H1 (cell line): ENCODE measurements at regions not wholly inside any gene's neighbourhood (a gene's known extent, or its start where the extent isn't known, plus 50 kb on each side); places are given as distances from the start of the nearest gene placed in this dataset.

ENCODE experiments used
- CTCF ChIA-PET: fragments of 300-600 bp; sonication (Branson Sonifier 250); formaldehyde crosslinking; loops from one replicate; lab custom pipeline; 2021; ENCODE audit not compliant: partially characterized antibody; lab: Charles Lee
- POLR2A ChIA-PET: fragments of 300-600 bp; sonication (Branson Sonifier 250); formaldehyde crosslinking; loops from one replicate; lab custom pipeline; 2021; ENCODE audit warnings: inconsistent platforms; ENCODE audit not compliant: partially characterized antibody; lab: Charles Lee
- DNase-seq, 2 experiments: peaks; one replicate each; pipeline versions ENCODE4 v3.0.0 to v3.0.0-alpha.2; 2010 to 2022; ENCODE audit warnings: low spot score in 2 of 2, low read depth in 1 of 2, mixed read lengths in 1 of 2
- FAIRE-seq: peaks from 2 replicates; lab custom pipeline; 2011; peaks lifted over from hg19 to GRCh38; lab: Jason Lieb, UNC
- H2AFZ ChIP-seq: 2 replicates; pipeline ENCODE4 v1.8.1; 2012; ENCODE audit warnings: low read length, inconsistent platforms
- H2AK5ac ChIP-seq: 2 replicates; pipeline ENCODE4 v1.6.1; 2013; ENCODE audit warnings: low read depth, low read length
- H2BK120ac ChIP-seq: replicated peaks from 2 replicates; pipeline ENCODE3; 2013; ENCODE audit warnings: low read depth, low read length, inconsistent platforms
- H2BK12ac ChIP-seq: 2 replicates; pipeline ENCODE4 v1.6.1; 2013; ENCODE audit warnings: low read depth, low read length
- H2BK15ac ChIP-seq: 2 replicates; pipeline ENCODE4 v1.6.1; 2013; ENCODE audit warnings: low read length
- H2BK20ac ChIP-seq: 2 replicates; pipeline ENCODE4 v1.6.1; 2013; ENCODE audit warnings: low read length
- H2BK5ac ChIP-seq: 2 replicates; pipeline ENCODE4 v1.6.1; 2013; ENCODE audit warnings: low read depth, low read length
- H3K14ac ChIP-seq: 2 replicates; pipeline ENCODE4 v1.6.1; 2013; ENCODE audit warnings: inconsistent platforms; ENCODE audit not compliant: insufficient read length
- H3K18ac ChIP-seq: 2 replicates; pipeline ENCODE4 v1.6.1; 2013; ENCODE audit warnings: low read length; ENCODE audit errors: extremely low read depth
- H3K23ac ChIP-seq: 2 replicates; pipeline ENCODE4 v1.6.1; 2013; ENCODE audit warnings: inconsistent platforms; ENCODE audit not compliant: insufficient read length
- H3K23me2 ChIP-seq: 2 replicates; pipeline ENCODE4 v1.6.1; 2013; ENCODE audit warnings: low read depth, low read length
- H3K27ac ChIP-seq: 2 replicates; pipeline ENCODE4 v1.6.1; 2011; ENCODE audit warnings: low read depth, low read length, inconsistent platforms
- H3K27me3 ChIP-seq, 4 experiments: replicated peaks in 1 of 4; 1 replicate in 1 of 4; 2 replicates in 3 of 4; pipeline versions ENCODE4 v1.6.1 to v1.8.1; 2011 to 2013; ENCODE audit warnings: low read length in 3 of 4, mild to moderate bottlenecking in 3 of 4, inconsistent platforms in 2 of 4, mixed read lengths in 2 of 4, moderate library complexity in 1 of 4; ENCODE audit not compliant: control insufficient read depth in 3 of 4, insufficient read depth in 3 of 4; ENCODE audit errors: extremely low read depth in 1 of 4
- H3K36me3 ChIP-seq, 4 experiments: 2 replicates each; pipeline versions ENCODE4 v1.6.1 to v1.8.1; 2011 to 2013; ENCODE audit warnings: mild to moderate bottlenecking in 4 of 4, low read length in 3 of 4, moderate library complexity in 2 of 4, control low read depth in 1 of 4, inconsistent platforms in 1 of 4; ENCODE audit not compliant: insufficient read depth in 4 of 4, control insufficient read depth in 2 of 4
- H3K4ac ChIP-seq: replicated peaks from 2 replicates; pipeline ENCODE3; 2013; ENCODE audit warnings: low read length, low read depth, mixed read lengths, inconsistent platforms; ENCODE audit not compliant: insufficient read length
- H3K4me1 ChIP-seq, 4 experiments: replicated peaks in 1 of 4; 1 replicate in 1 of 4; 2 replicates in 3 of 4; pipeline versions ENCODE4 v1.6.1 to v1.8.1; 2011 to 2013; ENCODE audit warnings: low read length in 3 of 4, inconsistent platforms in 2 of 4, mixed read lengths in 1 of 4; ENCODE audit not compliant: insufficient read depth in 4 of 4, control insufficient read depth in 3 of 4
- H3K4me2 ChIP-seq, 2 experiments: 2 replicates each; pipeline versions ENCODE4 v1.6.1 to v1.8.1; 2011 to 2013; ENCODE audit warnings: low read depth in 2 of 2, low read length in 2 of 2, control low read depth in 1 of 2, inconsistent platforms in 1 of 2, mild to moderate bottlenecking in 1 of 2; ENCODE audit not compliant: insufficient read depth in 1 of 2
- H3K4me3 ChIP-seq, 4 experiments: fragments of 200-600, 300-600 bp in 1 of 4; sonication (generic), shearing (Covaris generic), sonication (Bioruptor Twin) in 1 of 4; 2 replicates each; pipeline versions ENCODE4 v1.5.1 to v1.8.1; 2011 to 2016; ENCODE audit warnings: low read length in 4 of 4, low read depth in 3 of 4, control low read depth in 2 of 4, inconsistent platforms in 2 of 4, mild to moderate bottlenecking in 2 of 4, mixed read lengths in 1 of 4, moderate library complexity in 1 of 4; ENCODE audit not compliant: insufficient read depth in 2 of 4; ENCODE audit errors: extremely low read depth in 1 of 4
- H3K56ac ChIP-seq: replicated peaks from 2 replicates; pipeline ENCODE3; 2013; ENCODE audit warnings: low read depth, mild to moderate bottlenecking, mixed read lengths, low read length, inconsistent platforms; ENCODE audit not compliant: insufficient read length
- H3K79me1 ChIP-seq: 2 replicates; pipeline ENCODE4 v1.6.1; 2013; ENCODE audit warnings: low read depth, low read length, control low read depth
- H3K79me2 ChIP-seq, 2 experiments: 2 replicates each; pipeline versions ENCODE4 v1.6.1 to v1.8.1; 2012 to 2013; ENCODE audit warnings: low read length in 2 of 2, mild to moderate bottlenecking in 2 of 2, inconsistent platforms in 1 of 2; ENCODE audit not compliant: insufficient read depth in 2 of 2, control insufficient read depth in 1 of 2
- H3K9ac ChIP-seq, 4 experiments: replicated peaks in 1 of 4; 1 replicate in 1 of 4; 2 replicates in 3 of 4; pipeline versions ENCODE4 v1.6.1 to v1.8.1; 2011 to 2013; ENCODE audit warnings: low read depth in 3 of 4, low read length in 3 of 4, control low read depth in 2 of 4, mild to moderate bottlenecking in 2 of 4, moderate library complexity in 2 of 4, inconsistent platforms in 1 of 4; ENCODE audit errors: extremely low read depth in 1 of 4
- H3K9me3 ChIP-seq, 2 experiments: 2 replicates each; pipeline versions ENCODE4 v1.6.1 to v1.8.1; 2012 to 2013; ENCODE audit warnings: mild to moderate bottlenecking in 2 of 2, moderate library complexity in 2 of 2, control low read depth in 1 of 2, inconsistent platforms in 1 of 2, low read depth in 1 of 2, low read length in 1 of 2, mixed read lengths in 1 of 2; ENCODE audit not compliant: insufficient read depth in 2 of 2
- H4K20me1 ChIP-seq, 2 experiments: replicated peaks in 1 of 2; 2 replicates each; pipeline versions ENCODE3 to v1.8.1; 2011 to 2013; ENCODE audit warnings: inconsistent platforms in 2 of 2, low read length in 2 of 2, mild to moderate bottlenecking in 1 of 2; ENCODE audit not compliant: insufficient read depth in 2 of 2, control insufficient read depth in 1 of 2
- H4K5ac ChIP-seq: 2 replicates; pipeline ENCODE4 v1.6.1; 2013; ENCODE audit warnings: low read length, low read depth, mixed read lengths, inconsistent platforms; ENCODE audit not compliant: insufficient read length
- H4K8ac ChIP-seq: 2 replicates; pipeline ENCODE4 v1.8.0; 2013; ENCODE audit warnings: mild to moderate bottlenecking, moderate library complexity, low read length, inconsistent platforms; ENCODE audit not compliant: insufficient read depth; ENCODE audit errors: extremely low read depth
- H4K91ac ChIP-seq: replicated peaks from 2 replicates; pipeline ENCODE3; 2013; ENCODE audit warnings: low read length, mixed read lengths, inconsistent platforms; ENCODE audit not compliant: insufficient read length
- CREB1 ChIP-seq: IDR thresholded peaks from 2 replicates; pipeline ENCODE4 v1.6.1; 2012; ENCODE audit warnings: inconsistent platforms
- HDAC6 ChIP-seq: IDR thresholded peaks from one replicate; pipeline ENCODE4 v1.7.1; 2012; ENCODE audit warnings: low read depth, mild to moderate bottlenecking, inconsistent platforms, low read length, moderate library complexity
- KDM1A ChIP-seq: fragments of 200-600, 300-600 bp; sonication (generic); IDR thresholded peaks from 2 replicates; pipeline ENCODE4 v1.7.1; 2016; ENCODE audit warnings: mild to moderate bottlenecking, low read length, borderline replicate concordance
- POLR2A ChIP-seq, 2 experiments: IDR thresholded peaks; 1 replicate in 1 of 2; 2 replicates in 1 of 2; pipeline ENCODE4 v1.6.1; 2011; ENCODE audit warnings: low read depth in 2 of 2, low read length in 2 of 2, mild to moderate bottlenecking in 2 of 2; ENCODE audit errors: control extremely low read depth in 1 of 2
- SAP30 ChIP-seq: fragments of 300-600 bp; sonication (generic); IDR thresholded peaks from 2 replicates; pipeline ENCODE4 v1.7.1; 2012; ENCODE audit warnings: low read length, moderate library complexity, mild to moderate bottlenecking, inconsistent platforms; ENCODE audit not compliant: insufficient read depth, insufficient replicate concordance
- SP4 ChIP-seq: IDR thresholded peaks from 2 replicates; pipeline ENCODE4 v1.6.1; 2012; ENCODE audit warnings: low read length, inconsistent platforms
- TAF1 ChIP-seq: IDR thresholded peaks from 2 replicates; pipeline ENCODE4 v1.6.1; 2011; ENCODE audit warnings: mild to moderate bottlenecking, low read depth, low read length
- TF ChIP-seq, protein P1 (sequence below): IDR thresholded peaks from 2 replicates; pipeline ENCODE4 v1.6.1; 2012; ENCODE audit warnings: inconsistent platforms

DNA sequence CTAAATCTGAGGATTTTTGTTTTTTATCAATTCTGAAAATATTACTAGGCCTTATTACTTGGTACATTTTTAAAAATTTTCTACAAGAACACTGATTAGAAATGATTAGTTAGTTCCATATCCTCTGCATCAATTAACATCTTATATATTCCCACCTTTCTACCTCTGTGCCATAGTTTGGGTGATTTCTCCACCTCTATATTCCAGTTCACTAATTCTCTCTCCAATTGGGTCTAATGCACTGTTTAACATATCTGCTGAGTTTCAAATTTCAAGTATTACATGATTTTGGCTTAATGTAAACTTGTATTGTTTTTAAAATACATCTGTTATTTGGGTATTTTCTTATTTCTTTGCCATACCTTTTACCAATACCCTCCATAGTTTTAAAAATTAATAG is 705.7 kb upstream of the SALL3 start:
- no peak overlapping the region for H4K91ac ChIP-seq
- no peaks in the 10 kb centered on the region for H3K4me1 ChIP-seq
- no peak overlapping the region for H2BK12ac ChIP-seq
- H2AK5ac ChIP-seq: no peak overlapping the region
- no peak overlapping the region for H4K5ac ChIP-seq
- no peak overlapping the region for H3K4ac ChIP-seq
- H3K23me2 ChIP-seq: no peaks in the 10 kb centered on the region
- no peak overlapping the region for H3K14ac ChIP-seq
- 0 out of 4 replicates have a peak, but pooled peaks cover 0 to 3% of the 10 kb centered on the region in 2 experiments for H3K9me3 ChIP-seq
- no peak overlapping the region for H2BK20ac ChIP-seq
- H3K23ac ChIP-seq: no peak overlapping the region
- no peak for TF ChIP-seq HDAC6
- TF ChIP-seq SP4: no peak
- 0 out of 2 replicates have a peak, but pooled peaks have one; percentile 36 for TF ChIP-seq KDM1A
- TF ChIP-seq CREB1: no peak
- TF ChIP-seq POLR2A (IDR thresholded peaks at IDR 0.05; ENCODE audit: control extremely low read depth in 1 of 2, low read depth in 2 of 2, low read length in 2 of 2): no peak
- TF ChIP-seq, protein P1, sequence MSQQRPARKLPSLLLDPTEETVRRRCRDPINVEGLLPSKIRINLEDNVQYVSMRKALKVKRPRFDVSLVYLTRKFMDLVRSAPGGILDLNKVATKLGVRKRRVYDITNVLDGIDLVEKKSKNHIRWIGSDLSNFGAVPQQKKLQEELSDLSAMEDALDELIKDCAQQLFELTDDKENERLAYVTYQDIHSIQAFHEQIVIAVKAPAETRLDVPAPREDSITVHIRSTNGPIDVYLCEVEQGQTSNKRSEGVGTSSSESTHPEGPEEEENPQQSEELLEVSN: no peak
- TF ChIP-seq SAP30: no peak
- TF ChIP-seq TAF1: no peak
- no peak overlapping the region for H2AFZ ChIP-seq
- no peak overlapping the region for H2BK15ac ChIP-seq
- ChIA-PET POLR2A (no interaction called here), CTCF (no interaction called here)
- DNase-seq (no peak), FAIRE-seq (no peak)
- H3K9ac ChIP-seq: no peak overlapping the region
- no peaks in the 10 kb centered on the region for H4K20me1 ChIP-seq
- no peaks in the 10 kb centered on the region for H3K79me2 ChIP-seq
- H3K4me3 ChIP-seq: no peak overlapping the region
- H4K8ac ChIP-seq: no peak overlapping the region
- no peak overlapping the region for H3K56ac ChIP-seq
- no peak overlapping the region for H2BK5ac ChIP-seq
- no peaks in the 10 kb centered on the region for H3K36me3 ChIP-seq
- no peak overlapping the region for H3K4me2 ChIP-seq
- no peaks in the 10 kb centered on the region for H3K27me3 ChIP-seq
- H3K18ac ChIP-seq: no peak overlapping the region
- H3K79me1 ChIP-seq: no peaks in the 10 kb centered on the region
- no peak overlapping the region for H2BK120ac ChIP-seq
- H3K27ac ChIP-seq: no peak overlapping the region
